Naive B cell (primary cell): ENCODE measurements at regions not wholly inside any gene's neighbourhood (a gene's known extent, or its start where the extent isn't known, plus 50 kb on each side); places are given as distances from the start of the nearest gene placed in this dataset.
"Not testable (repeated sequence)": the region's sequence is repeated elsewhere in the genome, so short reads cannot be mapped to it uniquely, and the experiment has no call there.

Experiments
- ATAC-seq, 2 donors: fragments of 150-1000 bp; cut with Tn5 transposase; 2 replicates each; pipeline ENCODE4 v1.10.0; 2021; ENCODE audit warnings: low read depth in 2 of 2, mild to moderate bottlenecking in 2 of 2, moderate library complexity in 2 of 2
- DNase-seq: peaks from one replicate; pipeline ENCODE4 v3.0.0; 2022
- H3K27ac Mint-ChIP-seq, 6 donors: one replicate each; pipeline ENCODE4 v1.8.0; 2020 to 2022; ENCODE audit warnings: mild to moderate bottlenecking in 6 of 6, mixed read lengths in 6 of 6, moderate library complexity in 5 of 6, inconsistent platforms in 2 of 6
- H3K27me3 Mint-ChIP-seq, 3 donors: one replicate each; pipeline ENCODE4 v1.8.0; 2021 to 2022; ENCODE audit warnings: mixed read lengths in 3 of 3, mild to moderate bottlenecking in 1 of 3
- H3K36me3 Mint-ChIP-seq, 2 donors: one replicate each; pipeline ENCODE4 v1.8.0; 2020 to 2022; ENCODE audit warnings: mixed read lengths in 2 of 2, inconsistent platforms in 1 of 2, mild to moderate bottlenecking in 1 of 2
- H3K4me1 Mint-ChIP-seq, 3 donors: one replicate each; pipeline ENCODE4 v1.8.0; 2020 to 2022; ENCODE audit warnings: mixed read lengths in 3 of 3, inconsistent platforms in 1 of 3, mild to moderate bottlenecking in 1 of 3, moderate library complexity in 1 of 3
- H3K4me3 Mint-ChIP-seq, 8 donors: one replicate each; pipeline ENCODE4 v1.8.0; 2020 to 2022; ENCODE audit warnings: mild to moderate bottlenecking in 8 of 8, mixed read lengths in 8 of 8, moderate library complexity in 8 of 8, inconsistent platforms in 2 of 8
- H3K9me3 Mint-ChIP-seq, 7 donors: one replicate each; pipeline ENCODE4 v1.8.0; 2020 to 2022; ENCODE audit warnings: mixed read lengths in 7 of 7, mild to moderate bottlenecking in 5 of 7, inconsistent platforms in 2 of 7, moderate library complexity in 1 of 7

DNA sequence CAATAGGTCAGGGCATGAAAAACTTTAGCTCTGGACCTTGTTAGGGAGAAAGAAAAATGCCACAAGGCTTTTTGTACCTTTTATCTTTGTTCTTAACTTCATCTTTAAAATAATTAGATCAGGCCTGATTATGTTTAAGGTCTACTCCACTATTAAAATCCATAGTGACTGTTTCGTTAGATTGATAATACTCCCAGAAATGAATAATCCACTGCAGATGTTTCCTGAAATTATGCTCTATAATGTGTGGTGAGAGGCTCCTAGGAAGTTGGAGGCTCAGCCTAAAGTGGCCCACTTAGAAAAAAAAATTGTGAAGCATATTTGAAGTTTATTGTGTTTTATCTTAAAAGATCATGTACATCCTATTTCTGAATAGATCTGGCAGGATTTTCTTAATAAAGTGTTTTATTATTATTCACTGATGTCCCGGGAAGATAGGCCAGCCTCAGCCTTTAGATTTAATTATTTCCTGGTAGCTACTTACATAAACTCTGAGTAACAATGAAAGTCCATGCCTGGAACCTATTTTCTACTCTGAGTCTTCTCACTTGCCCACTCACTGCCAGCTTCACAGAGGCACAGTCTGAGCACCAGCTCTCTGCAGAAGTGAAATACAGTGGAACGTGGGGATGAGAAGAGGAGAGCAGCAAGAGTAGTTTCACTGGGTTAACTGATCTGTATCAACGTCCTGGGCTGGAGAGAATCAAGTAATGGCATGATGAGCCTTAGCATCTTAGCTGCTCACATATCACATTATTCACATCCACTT lies 126.8 kb upstream of the TMEM170B start:
- H3K9me3 Mint-ChIP-seq, result peaks cover 0 to 3% (median 0%) of the 10 kb centered on the region in 7 donors
- DNase-seq, result no peak
- no peaks in the 10 kb centered on the region for H3K27me3 Mint-ChIP-seq
- H3K4me1 Mint-ChIP-seq, result peaks cover 41 to 56% (median 52%) of the 10 kb centered on the region in 3 donors
- H3K36me3 Mint-ChIP-seq, result no peaks in the 10 kb centered on the region
- ATAC-seq, result no peak
- H3K27ac Mint-ChIP-seq, result peak overlapping the region in 3 of 6 donors; percentile 11 to 80 (median 60)
- peak overlapping the region in 1 of 8 donors; percentile 21 for H3K4me3 Mint-ChIP-seq

DNA sequence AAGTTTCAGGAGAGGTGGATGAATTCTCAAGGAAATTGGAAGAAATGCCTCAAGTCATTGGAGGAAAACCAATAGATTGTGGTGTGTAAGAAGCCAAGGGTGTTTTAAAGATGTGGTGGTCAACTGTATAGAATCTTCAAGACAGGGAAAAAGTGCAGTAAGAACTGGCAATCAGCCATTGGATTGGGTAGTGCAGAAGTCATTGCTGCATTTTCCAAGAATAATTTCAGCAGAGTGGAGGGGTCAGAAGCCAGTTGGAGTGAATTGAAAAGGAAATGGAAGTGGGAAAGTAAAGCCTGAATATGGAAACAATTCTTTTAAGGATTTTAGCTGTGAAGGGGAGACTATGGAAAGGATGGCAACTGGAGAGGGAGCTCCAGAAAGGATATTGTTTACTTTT lies 128.2 kb upstream of the TMEM170B start:
- ATAC-seq (no peak), DNase-seq (no peak)
- peaks cover 0 to 3% (median 0%) of the 10 kb centered on the region in 7 donors for H3K9me3 Mint-ChIP-seq
- no peaks in the 10 kb centered on the region for H3K36me3 Mint-ChIP-seq
- H3K4me3 Mint-ChIP-seq, result no peak overlapping the region
- H3K27ac Mint-ChIP-seq, result peak overlapping the region in 3 of 6 donors; percentile 2 to 82 (median 2)
- peaks cover 54 to 64% (median 62%) of the 10 kb centered on the region in 3 donors for H3K4me1 Mint-ChIP-seq
- no peaks in the 10 kb centered on the region for H3K27me3 Mint-ChIP-seq

DNA sequence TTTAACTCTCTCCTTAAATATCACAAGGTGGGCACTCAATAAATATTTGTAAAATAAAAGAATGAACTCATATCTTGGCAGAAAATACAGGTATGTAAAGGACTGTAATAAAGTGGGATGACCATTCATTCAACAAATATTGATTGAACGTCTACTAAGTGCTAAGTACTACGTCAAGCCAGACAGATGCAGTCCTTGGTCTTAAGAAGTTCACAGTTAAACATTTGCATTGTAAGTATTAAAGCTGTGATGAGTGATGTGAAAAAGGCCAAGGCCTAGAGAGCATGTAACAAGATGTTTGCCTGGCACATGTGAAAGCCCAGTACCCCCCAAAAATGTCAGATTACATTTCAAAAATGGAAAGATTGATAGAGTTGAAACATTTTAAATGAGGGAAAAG lies 130.1 kb upstream of the TMEM170B start:
- ATAC-seq (no peak), DNase-seq (no peak)
- Mint-ChIP-seq H3K27me3 (no peaks in the 10 kb centered on the region), H3K9me3 (peaks cover 0 to 7% (median 0%) of the 10 kb centered on the region in 7 donors), H3K36me3 (no peaks in the 10 kb centered on the region), H3K27ac (peak overlapping the region in 4 of 6 donors; percentile 7 to 86 (median 48)), H3K4me1 (peaks cover 58 to 75% (median 69%) of the 10 kb centered on the region in 3 donors), H3K4me3 (no peak overlapping the region)

GRCh38 chr6:11404838-11405237 lies 132.7 kb upstream of the TMEM170B start:
- peaks cover 46 to 59% (median 59%) of the 10 kb centered on the region in 3 donors for H3K4me1 Mint-ChIP-seq
- peak overlapping the region; percentile 56 to 96 (median 87) for H3K27ac Mint-ChIP-seq
- peaks cover 0 to 7% (median 0%) of the 10 kb centered on the region in 7 donors for H3K9me3 Mint-ChIP-seq
- peak; percentile 72 to 77 for ATAC-seq
- H3K36me3 Mint-ChIP-seq, result no peaks in the 10 kb centered on the region
- peak; percentile 29 for DNase-seq
- H3K27me3 Mint-ChIP-seq, result no peaks in the 10 kb centered on the region
- H3K4me3 Mint-ChIP-seq, result peak overlapping the region; percentile 31 to 82 (median 68)

GRCh38 chr6:11404081-11404480 lies 133.5 kb upstream of the TMEM170B start:
- H3K36me3 Mint-ChIP-seq, result no peaks in the 10 kb centered on the region
- H3K4me3 Mint-ChIP-seq, result peak overlapping the region in 5 of 8 donors; percentile 11 to 74 (median 56)
- peak in 1 of 2 donors; percentile 66 for ATAC-seq

GRCh38 chr6:11403035-11403601 lies 134.4 kb upstream of the TMEM170B start:
- ATAC-seq (peak in 1 of 2 donors; percentile 24), DNase-seq (no peak)
- H3K9me3 Mint-ChIP-seq, result peaks cover 0 to 7% (median 0%) of the 10 kb centered on the region in 7 donors
- peak overlapping the region; percentile 2 to 96 (median 68) for H3K27ac Mint-ChIP-seq
- no peaks in the 10 kb centered on the region for H3K27me3 Mint-ChIP-seq
- no peaks in the 10 kb centered on the region for H3K36me3 Mint-ChIP-seq
- H3K4me3 Mint-ChIP-seq, result peak overlapping the region in 7 of 8 donors; percentile 13 to 74 (median 27)
- peaks cover 43 to 62% (median 53%) of the 10 kb centered on the region in 3 donors for H3K4me1 Mint-ChIP-seq

More at GRCh38 chr6:11404081-11404480, 133.5 kb upstream of the TMEM170B start:
- no peaks in the 10 kb centered on the region for H3K27me3 Mint-ChIP-seq
- H3K4me1 Mint-ChIP-seq, result peaks cover 42 to 60% (median 54%) of the 10 kb centered on the region in 3 donors
- H3K27ac Mint-ChIP-seq, result peak overlapping the region; percentile 41 to 96 (median 80)
- no peak for DNase-seq
- H3K9me3 Mint-ChIP-seq, result peaks cover 0 to 7% (median 0%) of the 10 kb centered on the region in 7 donors

GRCh38 chr6:11402581-11402980 lies 135.0 kb upstream of the TMEM170B start:
- peak overlapping the region in 1 of 8 donors; percentile 46 for H3K4me3 Mint-ChIP-seq
- DNase-seq, ATAC-seq, H3K27me3 Mint-ChIP-seq, H3K9me3 Mint-ChIP-seq, H3K36me3 Mint-ChIP-seq: not testable (repeated sequence)
- H3K4me1 Mint-ChIP-seq, result peaks cover 46 to 65% (median 55%) of the 10 kb centered on the region in 3 donors
- H3K27ac Mint-ChIP-seq, result peak overlapping the region in 3 of 6 donors; percentile 19 to 76 (median 54)

- Mint-ChIP-seq H3K4me3 (peak overlapping the region in 2 of 8 donors; percentile 26 to 35), H3K4me1 (peaks cover 45 to 63% (median 52%) of the 10 kb centered on the region in 3 donors), H3K27ac (peak overlapping the region in 1 of 6 donors; percentile 13)
- not testable (repeated sequence) for H3K27me3 Mint-ChIP-seq, ATAC-seq, H3K36me3 Mint-ChIP-seq, DNase-seq, H3K9me3 Mint-ChIP-seq
Observed at GRCh38 chr6:11401954-11402353, 135.6 kb upstream of the TMEM170B start.

GRCh38 chr6:11398451-11399326 lies 138.9 kb upstream of the TMEM170B start:
- H3K27ac Mint-ChIP-seq, result peak overlapping the region in 2 of 6 donors; percentile 1 to 13

GRCh38 chr6:11397622-11398450 lies 139.7 kb upstream of the TMEM170B start:
- peak; percentile 34 to 41 for ATAC-seq
- Mint-ChIP-seq H3K36me3 (peaks cover 0 to 7% of the 10 kb centered on the region in 2 donors), H3K9me3 (peaks cover 0 to 6% (median 0%) of the 10 kb centered on the region in 7 donors), H3K4me1 (peaks cover 25 to 41% (median 40%) of the 10 kb centered on the region in 3 donors), H3K27ac (peak overlapping the region in 1 of 6 donors; percentile 1), H3K27me3 (no peaks in the 10 kb centered on the region), H3K4me3 (peak overlapping the region in 1 of 8 donors; percentile 1)
- no peak for DNase-seq

More at GRCh38 chr6:11398451-11399326, 138.9 kb upstream of the TMEM170B start:
- H3K4me1 Mint-ChIP-seq, result peaks cover 33 to 43% (median 42%) of the 10 kb centered on the region in 3 donors
- no peaks in the 10 kb centered on the region for H3K27me3 Mint-ChIP-seq
- H3K4me3 Mint-ChIP-seq, result no peak overlapping the region
- no peak for ATAC-seq
- DNase-seq, result no peak
- peaks cover 0 to 7% of the 10 kb centered on the region in 2 donors for H3K36me3 Mint-ChIP-seq
- peaks cover 0 to 6% (median 0%) of the 10 kb centered on the region in 7 donors for H3K9me3 Mint-ChIP-seq

DNA sequence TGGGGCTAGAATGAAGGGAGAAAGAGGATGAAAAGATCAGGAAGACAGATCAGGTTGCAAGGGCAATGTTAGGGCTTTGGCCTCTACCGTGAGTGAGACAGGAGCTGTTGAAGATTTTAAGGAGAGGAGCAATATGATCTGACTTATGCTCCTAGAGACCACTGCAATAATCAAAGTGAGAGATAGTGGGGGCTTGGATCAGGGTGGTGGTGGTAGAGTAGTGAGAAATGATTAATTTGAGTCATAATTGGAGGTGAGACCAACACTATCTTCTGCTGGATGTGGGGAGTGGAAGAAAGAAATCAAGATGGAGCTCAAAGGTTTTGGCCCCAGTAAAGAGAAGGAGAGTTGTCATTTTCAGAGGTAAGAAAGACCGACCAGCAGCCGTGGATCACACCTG lies 140.7 kb upstream of the TMEM170B start:
- ATAC-seq (no peak), DNase-seq (no peak)
- Mint-ChIP-seq H3K27me3 (no peaks in the 10 kb centered on the region), H3K9me3 (peaks cover 0 to 3% (median 0%) of the 10 kb centered on the region in 7 donors), H3K36me3 (peaks cover 0 to 7% of the 10 kb centered on the region in 2 donors), H3K4me1 (peaks cover 25 to 42% (median 38%) of the 10 kb centered on the region in 3 donors), H3K4me3 (peak overlapping the region in 1 of 8 donors; percentile 5), H3K27ac (peak overlapping the region in 3 of 6 donors; percentile 24 to 95 (median 33))
